Panc1 (cell line): ENCODE measurements at regions not wholly inside any gene's neighbourhood (a gene's known extent, or its start where the extent isn't known, plus 50 kb on each side); places are given as distances from the start of the nearest gene placed in this dataset.

Experiments
- ATAC-seq: fragments of 200-7000 bp; cut with Tn5 transposase; 2 replicates; pipeline ENCODE4 v1.9.1; 2020; ENCODE audit warnings: mild to moderate bottlenecking, moderate library complexity
- BruUV-seq: library from RNA; stranded (reverse); fragments of 400-500 nt; replicated peaks from 2 replicates; lab custom pipeline; 2021; lab: Mats Ljungman, UMichigan
- CTCF ChIA-PET: fragments of 300-600 bp; sonication (Branson Sonifier 250); formaldehyde crosslinking; loops from one replicate; lab custom pipeline; 2022; ENCODE audit warnings: antibody characterized with exemption; lab: Charles Lee
- POLR2A ChIA-PET: fragments of 300-600 bp; sonication (Branson Sonifier 250); formaldehyde crosslinking; loops from one replicate; lab custom pipeline; 2022; ENCODE audit warnings: antibody characterized with exemption; lab: Charles Lee
- DNase-seq: peaks from one replicate; pipeline ENCODE4 v3.0.0-alpha.2; 2010; ENCODE audit warnings: low read depth, low spot score
- H3K27ac ChIP-seq: 2 replicates; pipeline ENCODE4 v1.5.1; 2011; ENCODE audit warnings: mild to moderate bottlenecking, low read length, inconsistent platforms
- H3K27me3 ChIP-seq: fragments of 200-500 bp; sonication (Bioruptor generic); 2 replicates; pipeline ENCODE4 v1.6.0; 2014; ENCODE audit warnings: low read length, inconsistent platforms; ENCODE audit not compliant: control insufficient read depth, insufficient read depth
- H3K36me3 ChIP-seq: fragments of 200-500 bp; sonication (Bioruptor generic); 2 replicates; pipeline ENCODE4 v1.5.1; 2014; ENCODE audit warnings: inconsistent platforms, mild to moderate bottlenecking, low read length, moderate library complexity; ENCODE audit not compliant: control insufficient read depth, insufficient read depth
- H3K4me1 ChIP-seq: 2 replicates; pipeline ENCODE4 v1.5.1; 2011; ENCODE audit warnings: inconsistent platforms, mild to moderate bottlenecking, low read length, moderate library complexity; ENCODE audit not compliant: control insufficient read depth, insufficient read depth
- H3K4me3 ChIP-seq, 2 experiments: 2 replicates each; pipeline ENCODE4 v1.5.1; 2011 to 2012; ENCODE audit warnings: low read depth in 2 of 2, low read length in 2 of 2, mild to moderate bottlenecking in 2 of 2, inconsistent platforms in 1 of 2, moderate library complexity in 1 of 2
- H3K9me3 ChIP-seq: fragments of 200-500 bp; sonication (Bioruptor generic); 2 replicates; pipeline ENCODE4 v1.5.1; 2014; ENCODE audit warnings: low read depth, mild to moderate bottlenecking, inconsistent platforms, low read length, moderate library complexity; ENCODE audit not compliant: control insufficient read depth, insufficient read depth
- CTCF ChIP-seq: fragments of 450-650 bp; IDR thresholded peaks from 2 replicates; pipeline ENCODE4 v1.5.1; 2017; ENCODE audit warnings: mild to moderate bottlenecking
- POLR2AphosphoS5 ChIP-seq: IDR thresholded peaks from 2 replicates; pipeline ENCODE4 v1.6.1; 2012; ENCODE audit warnings: mild to moderate bottlenecking, low read depth, low read length, moderate library complexity
- REST ChIP-seq, 2 experiments: IDR thresholded peaks; 2 replicates each; pipeline ENCODE4 v1.6.1; 2011 to 2012; ENCODE audit warnings: low read depth in 2 of 2, control low read depth in 1 of 2, low read length in 1 of 2, mild to moderate bottlenecking in 1 of 2, moderate library complexity in 1 of 2; ENCODE audit not compliant: insufficient read depth in 1 of 2
- SIN3A ChIP-seq: IDR thresholded peaks from 2 replicates; pipeline ENCODE4 v1.6.1; 2012; ENCODE audit warnings: low read depth, mild to moderate bottlenecking, low read length, moderate library complexity, borderline replicate concordance; ENCODE audit not compliant: insufficient read depth
- TCF7L2 ChIP-seq: IDR thresholded peaks from 2 replicates; pipeline ENCODE4 v1.6.1; 2011; ENCODE audit warnings: mild to moderate bottlenecking, low read depth, low read length, inconsistent platforms
- in situ Hi-C: cut with HindIII; loops from 2 replicates; pipeline ENCODE4 v1.10.0; 2016; ENCODE audit warnings: low sequenced_read_pairs, low pct_unique_long_range_greater_than_20kb
- intact Hi-C: fragments of 100-400 bp; cut with micrococcal nuclease; formaldehyde crosslinking; loops from one replicate; pipeline ENCODE4 v1.10.0; 2022; ENCODE audit not compliant: unreplicated experiment

- H3K4me3 ChIP-seq, result no peak overlapping the region
- no TSS peak for BruUV-seq
- TF ChIP-seq TCF7L2, result no peak
- no peak for TF ChIP-seq CTCF
- no peak for TF ChIP-seq REST (IDR thresholded peaks at IDR 0.05; ENCODE audit: insufficient read depth in 1 of 2, low read depth in 2 of 2, low read length in 1 of 2)
- no peak for TF ChIP-seq POLR2AphosphoS5
- TF ChIP-seq SIN3A, result no peak
- no peaks in the 10 kb centered on the region for H3K27me3 ChIP-seq
- no peak overlapping the region for H3K27ac ChIP-seq
- peaks cover 7% of the 10 kb centered on the region; the same call in 1 of the 2 replicates for H3K9me3 ChIP-seq
- no peaks in the 10 kb centered on the region for H3K36me3 ChIP-seq
- ATAC-seq, result no peak
- H3K4me1 ChIP-seq, result no peaks in the 10 kb centered on the region
- CTCF ChIA-PET, result no interaction called here
- intact Hi-C loops, result no loop called here
- DNase-seq, result no peak
- in situ Hi-C loops, result no loop called here
- POLR2A ChIA-PET, result no interaction called here
These were observed 110.8 kb downstream of the BOD1 start for GRCh38 chr5:173505634-173506033.

GRCh38 chr5:173501922-173502321 is 114.5 kb downstream of the BOD1 start:
- no peaks in the 10 kb centered on the region for H3K27me3 ChIP-seq
- no peaks in the 10 kb centered on the region for H3K36me3 ChIP-seq
- no peaks in the 10 kb centered on the region; the same call in 1 of the 2 replicates for H3K4me1 ChIP-seq
- TF ChIP-seq TCF7L2 (no peak), POLR2AphosphoS5 (no peak), SIN3A (no peak), REST (IDR thresholded peaks at IDR 0.05; ENCODE audit: insufficient read depth in 1 of 2, low read depth in 2 of 2, low read length in 1 of 2) (no peak), CTCF (no peak)
- no peak overlapping the region for H3K27ac ChIP-seq
- BruUV-seq, result no TSS peak
- CTCF ChIA-PET, result no interaction called here
- no peak for DNase-seq
- POLR2A ChIA-PET, result no interaction called here
- no peak for ATAC-seq
- in situ Hi-C loops (no loop called here), intact Hi-C loops (no loop called here)
- peaks cover 7% of the 10 kb centered on the region; the same call in 1 of the 2 replicates for H3K9me3 ChIP-seq
- no peak overlapping the region for H3K4me3 ChIP-seq
